ENCODE measurements at regions not wholly inside any gene's neighbourhood (a gene's known extent, or its start where the extent isn't known, plus 50 kb on each side); places are given as distances from the start of the nearest gene placed in this dataset.

- DNase-seq (ENCODE audit: low read depth, low spot score) = no peak
- Histone ChIP-seq H3K9ac (ENCODE audit: low read length) (no peak overlapping the region), H3K36me3 (ENCODE audit: control insufficient read depth in 1 of 2, insufficient read depth in 2 of 2, low read length in 2 of 2) (no peaks in the 10 kb centered on the region), H3K9me2 (ENCODE audit: insufficient read depth) (no peaks in the 10 kb centered on the region), H3K27me3 (ENCODE audit: insufficient read depth, low read length) (peaks cover 22% of the 10 kb centered on the region), H3K4me2 (ENCODE audit: low read length) (no peak overlapping the region), H3K4me3 (replicated peaks in 1 of 2; ENCODE audit: low read depth in 1 of 2, low read length in 2 of 2) (no peak overlapping the region), H3K27ac (ENCODE audit: low read depth, low read length) (no peak overlapping the region), H2AFZ (ENCODE audit: low read depth, low read length, poor library complexity, severe bottlenecking) (no peak overlapping the region), H4K20me1 (ENCODE audit: insufficient read depth) (no peaks in the 10 kb centered on the region), H3K4me1 (ENCODE audit: control insufficient read depth in 1 of 2, insufficient read depth in 2 of 2, low read length in 2 of 2) (peaks cover 0 to 3% of the 10 kb centered on the region in 2 experiments; a peak in 1 of 4 replicates), H3K79me2 (ENCODE audit: insufficient read depth, low read length) (no peaks in the 10 kb centered on the region), H3K9me3 (ENCODE audit: control insufficient read depth in 1 of 2, insufficient read depth in 1 of 2, low read depth in 1 of 2, low read length in 2 of 2) (no peaks in the 10 kb centered on the region)
- ChIA-PET CTCF (interaction anchor here (0.7 to 2.1 kb wide), 4 partner anchors 10 to 116 kb away, joined by 3 to 17 read pairs (median 5); no protein-coding TSS in a partner anchor), POLR2A (interaction anchor here (0.6 kb wide), 1 partner anchor 24 kb away, joined by 3 read pairs; no protein-coding TSS in a partner anchor), RAD21 (ENCODE audit: low non-redundant PET in 1 of 2, low total read pairs in 2 of 2, uncharacterized antibody in 2 of 2, unreplicated experiment in 2 of 2) (no interaction called here)
- BruUV-seq (replicated peaks) = no TSS peak
- no peak for TF ChIP-seq ZBTB33 (IDR thresholded peaks at IDR 0.05; ENCODE audit: extremely low read depth, insufficient replicate concordance, low read length)
- no peak for TF ChIP-seq RAD21 (IDR thresholded peaks at IDR 0.05; ENCODE audit: low read depth)
- TF ChIP-seq POLR2A (IDR thresholded peaks at IDR 0.05; ENCODE audit: borderline replicate concordance, extremely low read depth, insufficient read depth, insufficient read length) = no peak
- TF ChIP-seq CTCF (IDR thresholded peaks at IDR 0.05 in 2 of 3, conservative IDR thresholded peaks at IDR 0.05 in 1 of 3; ENCODE audit: borderline replicate concordance in 1 of 3, insufficient read depth in 1 of 3, low read depth in 2 of 3, low read length in 2 of 3) = no peak
- TF ChIP-seq REST (IDR thresholded peaks at IDR 0.05; ENCODE audit: low read depth) = no peak
- TF ChIP-seq EGR1 (IDR thresholded peaks at IDR 0.05; ENCODE audit: low read depth) = no peak
- TF ChIP-seq POLR2AphosphoS5 (IDR thresholded peaks at IDR 0.05; ENCODE audit: low read depth, low read length) = no peak
- TF ChIP-seq SRF (IDR thresholded peaks at IDR 0.05; ENCODE audit: low read depth) = no peak
- no peak for TF ChIP-seq CBX3 (IDR thresholded peaks at IDR 0.05; ENCODE audit: low read depth)
- TF ChIP-seq ZNF274 (IDR thresholded peaks at IDR 0.05; ENCODE audit: low read depth, low read length) = no peak
- no peak for TF ChIP-seq CEBPB (IDR thresholded peaks at IDR 0.05; ENCODE audit: low read depth)
- TF ChIP-seq ELF1 (IDR thresholded peaks at IDR 0.05; ENCODE audit: borderline replicate concordance, low read depth) = no peak
- no peak for TF ChIP-seq SIN3A (IDR thresholded peaks at IDR 0.05; ENCODE audit: low read depth)
- intact Hi-C loops (cut with micrococcal nuclease) = loop anchor here (1.0 to 5.0 kb wide), 2 partner anchors 115 to 380 kb away; no protein-coding TSS in a partner anchor
- no peak for ATAC-seq
Measured at GRCh38 chr16:5616841-5617240, 519.2 kb upstream of the EEF2KMT start.
